ENCODE measurements at regions not wholly inside any gene's neighbourhood (a gene's known extent, or its start where the extent isn't known, plus 50 kb on each side); places are given as distances from the start of the nearest gene placed in this dataset.

GRCh38 chr1:37399830-37400464 lies 74.4 kb upstream of the ZC3H12A start:
- Histone ChIP-seq H3K9me2 (replicated peaks; ENCODE audit: insufficient read depth, low read length) (no peaks in the 10 kb centered on the region), H3K27ac (ENCODE audit: low read depth, low read length) (no peak overlapping the region), H3K4me2 (ENCODE audit: low read depth, low read length, poor library complexity, severe bottlenecking) (no peak overlapping the region), H3K79me2 (ENCODE audit: insufficient read depth, low read length) (no peaks in the 10 kb centered on the region), H3K27me3 (ENCODE audit: low read length) (no peaks in the 10 kb centered on the region), H3K4me3 (ENCODE audit: insufficient read depth, low read length, poor library complexity, severe bottlenecking) (no peak overlapping the region), H3K9me3 (ENCODE audit: insufficient read depth, low read length) (no peaks in the 10 kb centered on the region), H2AFZ (ENCODE audit: low read depth, low read length, severe bottlenecking) (no peak overlapping the region), H4K20me1 (ENCODE audit: low read depth, low read length) (no peaks in the 10 kb centered on the region), H3K9ac (ENCODE audit: low read length) (no peak overlapping the region), H3F3A (ENCODE audit: insufficient read depth) (no peaks in the 10 kb centered on the region), H3K36me3 (ENCODE audit: low read length) (no peaks in the 10 kb centered on the region)
- TF ChIP-seq EZH2phosphoT487 (conservative IDR thresholded peaks at IDR 0.05; ENCODE audit: low read length), result no peak
- no peak for TF ChIP-seq CTCF (IDR thresholded peaks at IDR 0.05; ENCODE audit: insufficient read depth, low read length, poor library complexity, severe bottlenecking)

- no peak for TF ChIP-seq CTCF (IDR thresholded peaks at IDR 0.05; ENCODE audit: insufficient read depth, low read length, poor library complexity, severe bottlenecking)
- TF ChIP-seq EZH2phosphoT487 (conservative IDR thresholded peaks at IDR 0.05; ENCODE audit: low read length), result no peak
- Histone ChIP-seq H4K20me1 (ENCODE audit: low read depth, low read length) (no peaks in the 10 kb centered on the region), H2AFZ (ENCODE audit: low read depth, low read length, severe bottlenecking) (no peak overlapping the region), H3K4me2 (ENCODE audit: low read depth, low read length, poor library complexity, severe bottlenecking) (no peak overlapping the region), H3K9me2 (replicated peaks; ENCODE audit: insufficient read depth, low read length) (no peaks in the 10 kb centered on the region), H3K4me3 (ENCODE audit: insufficient read depth, low read length, poor library complexity, severe bottlenecking) (no peak overlapping the region), H3K36me3 (ENCODE audit: low read length) (no peaks in the 10 kb centered on the region), H3K27ac (ENCODE audit: low read depth, low read length) (no peak overlapping the region), H3K9ac (ENCODE audit: low read length) (no peak overlapping the region), H3K27me3 (ENCODE audit: low read length) (no peaks in the 10 kb centered on the region), H3F3A (ENCODE audit: insufficient read depth) (no peaks in the 10 kb centered on the region), H3K9me3 (ENCODE audit: insufficient read depth, low read length) (no peaks in the 10 kb centered on the region), H3K79me2 (ENCODE audit: insufficient read depth, low read length) (no peaks in the 10 kb centered on the region)
Observed at GRCh38 chr1:37400466-37401225, 73.7 kb upstream of the ZC3H12A start.

- Histone ChIP-seq H3K9ac (ENCODE audit: low read length) (no peak overlapping the region), H2AFZ (ENCODE audit: low read depth, low read length, severe bottlenecking) (no peak overlapping the region), H3F3A (ENCODE audit: insufficient read depth) (no peaks in the 10 kb centered on the region), H3K27me3 (ENCODE audit: low read length) (no peaks in the 10 kb centered on the region), H3K4me2 (ENCODE audit: low read depth, low read length, poor library complexity, severe bottlenecking) (no peak overlapping the region), H4K20me1 (ENCODE audit: low read depth, low read length) (no peaks in the 10 kb centered on the region), H3K4me3 (ENCODE audit: insufficient read depth, low read length, poor library complexity, severe bottlenecking) (no peak overlapping the region), H3K36me3 (ENCODE audit: low read length) (no peaks in the 10 kb centered on the region), H3K9me2 (replicated peaks; ENCODE audit: insufficient read depth, low read length) (no peaks in the 10 kb centered on the region), H3K79me2 (ENCODE audit: insufficient read depth, low read length) (no peaks in the 10 kb centered on the region), H3K9me3 (ENCODE audit: insufficient read depth, low read length) (no peaks in the 10 kb centered on the region), H3K27ac (ENCODE audit: low read depth, low read length) (no peak overlapping the region)
- TF ChIP-seq CTCF (IDR thresholded peaks at IDR 0.05; ENCODE audit: insufficient read depth, low read length, poor library complexity, severe bottlenecking) (no peak), EZH2phosphoT487 (conservative IDR thresholded peaks at IDR 0.05; ENCODE audit: low read length) (no peak)
Observed at GRCh38 chr1:37403166-37403565, 71.2 kb upstream of the ZC3H12A start.

All from SU-DHL-6 (cell line).